ENCODE measurements at regions not wholly inside any gene's neighbourhood (a gene's known extent, or its start where the extent isn't known, plus 50 kb on each side); places are given as distances from the start of the nearest gene placed in this dataset.
"Not testable (repeated sequence)": the region's sequence is repeated elsewhere in the genome, so short reads cannot be mapped to it uniquely, and the experiment has no call there.

GRCh38 chr5:136749016-136749415 is 383.7 kb upstream of the TRPC7 start:
- H3K4me3 Mint-ChIP-seq, result no peak overlapping the region
- ATAC-seq (no peak), DNase-seq (ENCODE audit: low spot score) (no peak)

GRCh38 chr5:136743052-136743451 is 377.7 kb upstream of the TRPC7 start:
- no peak for ATAC-seq
- H3K27me3 Mint-ChIP-seq, result no peaks in the 10 kb centered on the region
- DNase-seq (ENCODE audit: low spot score), result no peak
- H3K9me3 Mint-ChIP-seq, result peaks cover 30% of the 10 kb centered on the region
- H3K4me3 Mint-ChIP-seq, result no peak overlapping the region
- H3K36me3 Mint-ChIP-seq, result peaks cover 13% of the 10 kb centered on the region
- H3K4me1 Mint-ChIP-seq (ENCODE audit: low read depth in 2 of 2), result no peaks in the 10 kb centered on the region
- no peak overlapping the region for H3K27ac Mint-ChIP-seq

More at GRCh38 chr5:136749016-136749415, 383.7 kb upstream of the TRPC7 start:
- H3K4me1 Mint-ChIP-seq (ENCODE audit: low read depth in 2 of 2), result no peaks in the 10 kb centered on the region
- no peaks in the 10 kb centered on the region for H3K36me3 Mint-ChIP-seq
- H3K27ac Mint-ChIP-seq, result no peak overlapping the region
- peaks cover 13% of the 10 kb centered on the region for H3K9me3 Mint-ChIP-seq
- H3K27me3 Mint-ChIP-seq, result no peaks in the 10 kb centered on the region

- no peaks in the 10 kb centered on the region for H3K27me3 Mint-ChIP-seq
Observed at GRCh38 chr5:136740228-136740627, 374.9 kb upstream of the TRPC7 start.

GRCh38 chr5:136739271-136739670 is 373.9 kb upstream of the TRPC7 start:
- not testable (repeated sequence) for H3K27me3 Mint-ChIP-seq; H3K4me3 Mint-ChIP-seq; ATAC-seq; H3K4me1 Mint-ChIP-seq (ENCODE audit: low read depth in 2 of 2); H3K27ac Mint-ChIP-seq; DNase-seq (ENCODE audit: low spot score)
- H3K9me3 Mint-ChIP-seq, result peaks cover 29% of the 10 kb centered on the region
- H3K36me3 Mint-ChIP-seq, result peaks cover 20% of the 10 kb centered on the region

More at GRCh38 chr5:136740228-136740627, 374.9 kb upstream of the TRPC7 start:
- DNase-seq (ENCODE audit: low spot score) (no peak), ATAC-seq (no peak)
- Mint-ChIP-seq H3K9me3 (peaks cover 34% of the 10 kb centered on the region), H3K27ac (no peak overlapping the region), H3K4me3 (no peak overlapping the region), H3K4me1 (ENCODE audit: low read depth in 2 of 2) (no peaks in the 10 kb centered on the region), H3K36me3 (peaks cover 20% of the 10 kb centered on the region)

- no peak overlapping the region for H3K27ac Mint-ChIP-seq
- no peaks in the 10 kb centered on the region for H3K27me3 Mint-ChIP-seq
- H3K4me3 Mint-ChIP-seq, result no peak overlapping the region
- no peak for DNase-seq (ENCODE audit: low spot score)
- peaks cover 29% of the 10 kb centered on the region for H3K9me3 Mint-ChIP-seq
- peaks cover 20% of the 10 kb centered on the region for H3K36me3 Mint-ChIP-seq
- H3K4me1 Mint-ChIP-seq (ENCODE audit: low read depth in 2 of 2), result no peaks in the 10 kb centered on the region
- no peak for ATAC-seq
Observed at GRCh38 chr5:136738829-136739228, 373.5 kb upstream of the TRPC7 start.

GRCh38 chr5:136736021-136736420 is 370.7 kb upstream of the TRPC7 start:
- H3K27ac Mint-ChIP-seq, result no peak overlapping the region
- no peaks in the 10 kb centered on the region for H3K27me3 Mint-ChIP-seq
- DNase-seq (ENCODE audit: low spot score), result no peak
- no peak overlapping the region for H3K4me3 Mint-ChIP-seq
- H3K36me3 Mint-ChIP-seq, result peaks cover 9% of the 10 kb centered on the region
- ATAC-seq, result no peak
- no peaks in the 10 kb centered on the region for H3K4me1 Mint-ChIP-seq (ENCODE audit: low read depth in 2 of 2)
- peaks cover 22% of the 10 kb centered on the region for H3K9me3 Mint-ChIP-seq

- not testable (repeated sequence) for DNase-seq (ENCODE audit: low spot score); H3K4me1 Mint-ChIP-seq (ENCODE audit: low read depth in 2 of 2); ATAC-seq; H3K27me3 Mint-ChIP-seq; H3K36me3 Mint-ChIP-seq; H3K27ac Mint-ChIP-seq; H3K4me3 Mint-ChIP-seq
- peaks cover 22% of the 10 kb centered on the region for H3K9me3 Mint-ChIP-seq
Observed at GRCh38 chr5:136735611-136736010, 370.3 kb upstream of the TRPC7 start.

GRCh38 chr5:136734628-136735027 is 369.3 kb upstream of the TRPC7 start:
- Mint-ChIP-seq H3K27me3 (no peaks in the 10 kb centered on the region), H3K9me3 (peaks cover 19% of the 10 kb centered on the region), H3K27ac (no peak overlapping the region), H3K4me3 (no peak overlapping the region), H3K4me1 (ENCODE audit: low read depth in 2 of 2) (no peaks in the 10 kb centered on the region), H3K36me3 (peaks cover 9% of the 10 kb centered on the region)
- DNase-seq (ENCODE audit: low spot score) (no peak), ATAC-seq (no peak)

- H3K36me3 Mint-ChIP-seq, result peaks cover 3% of the 10 kb centered on the region
- ATAC-seq (no peak), DNase-seq (ENCODE audit: low spot score) (no peak)
- H3K27me3 Mint-ChIP-seq, result no peaks in the 10 kb centered on the region
- no peak overlapping the region for H3K4me3 Mint-ChIP-seq
- H3K9me3 Mint-ChIP-seq, result peaks cover 11% of the 10 kb centered on the region
- H3K4me1 Mint-ChIP-seq (ENCODE audit: low read depth in 2 of 2), result no peaks in the 10 kb centered on the region
- H3K27ac Mint-ChIP-seq, result no peak overlapping the region
Observed at GRCh38 chr5:136732751-136733150, 367.4 kb upstream of the TRPC7 start.

GRCh38 chr5:136731241-136731900 is 366.0 kb upstream of the TRPC7 start:
- Mint-ChIP-seq H3K4me3 (no peak overlapping the region), H3K9me3 (peaks cover 9% of the 10 kb centered on the region), H3K27me3 (no peaks in the 10 kb centered on the region), H3K36me3 (no peaks in the 10 kb centered on the region), H3K27ac (no peak overlapping the region), H3K4me1 (ENCODE audit: low read depth in 2 of 2) (no peaks in the 10 kb centered on the region)
- ATAC-seq, result no peak
- DNase-seq (ENCODE audit: low spot score), result no peak

- Mint-ChIP-seq H3K27ac (no peak overlapping the region), H3K36me3 (no peaks in the 10 kb centered on the region), H3K9me3 (peaks cover 6% of the 10 kb centered on the region), H3K27me3 (no peaks in the 10 kb centered on the region), H3K4me3 (no peak overlapping the region), H3K4me1 (ENCODE audit: low read depth in 2 of 2) (no peaks in the 10 kb centered on the region)
- no peak for DNase-seq (ENCODE audit: low spot score)
- no peak for ATAC-seq
Observed at GRCh38 chr5:136730426-136730825, 365.1 kb upstream of the TRPC7 start.

GRCh38 chr5:136729901-136730355 is 364.6 kb upstream of the TRPC7 start:
- DNase-seq (ENCODE audit: low spot score) (no peak), ATAC-seq (no peak)
- no peak overlapping the region for H3K4me3 Mint-ChIP-seq
- no peaks in the 10 kb centered on the region for H3K4me1 Mint-ChIP-seq (ENCODE audit: low read depth in 2 of 2)
- no peak overlapping the region for H3K27ac Mint-ChIP-seq
- H3K9me3 Mint-ChIP-seq, result peaks cover 6% of the 10 kb centered on the region
- no peaks in the 10 kb centered on the region for H3K36me3 Mint-ChIP-seq
- H3K27me3 Mint-ChIP-seq, result no peaks in the 10 kb centered on the region

- no peaks in the 10 kb centered on the region for H3K36me3 Mint-ChIP-seq
- ATAC-seq (no peak), DNase-seq (ENCODE audit: low spot score) (no peak)
- peaks cover 9% of the 10 kb centered on the region for H3K9me3 Mint-ChIP-seq
- no peak overlapping the region for H3K27ac Mint-ChIP-seq
- no peaks in the 10 kb centered on the region for H3K27me3 Mint-ChIP-seq
- no peak overlapping the region for H3K4me3 Mint-ChIP-seq
- no peaks in the 10 kb centered on the region for H3K4me1 Mint-ChIP-seq (ENCODE audit: low read depth in 2 of 2)
Observed at GRCh38 chr5:136726506-136726905, 361.2 kb upstream of the TRPC7 start.

- Mint-ChIP-seq H3K36me3 (no peaks in the 10 kb centered on the region), H3K27ac (no peak overlapping the region), H3K4me1 (ENCODE audit: low read depth in 2 of 2) (no peaks in the 10 kb centered on the region), H3K9me3 (peaks cover 6% of the 10 kb centered on the region), H3K4me3 (no peak overlapping the region), H3K27me3 (no peaks in the 10 kb centered on the region)
- DNase-seq (ENCODE audit: low spot score), result no peak
- ATAC-seq, result no peak
Observed at GRCh38 chr5:136724161-136724560, 358.8 kb upstream of the TRPC7 start.

- ATAC-seq (no peak), DNase-seq (ENCODE audit: low spot score) (no peak)
- no peaks in the 10 kb centered on the region for H3K4me1 Mint-ChIP-seq (ENCODE audit: low read depth in 2 of 2)
- no peak overlapping the region for H3K27ac Mint-ChIP-seq
- no peaks in the 10 kb centered on the region for H3K36me3 Mint-ChIP-seq
- peaks cover 8% of the 10 kb centered on the region for H3K9me3 Mint-ChIP-seq
- no peak overlapping the region for H3K4me3 Mint-ChIP-seq
- H3K27me3 Mint-ChIP-seq, result no peaks in the 10 kb centered on the region
Observed at GRCh38 chr5:136722581-136722980, 357.2 kb upstream of the TRPC7 start.
